ENCODE measurements at regions not wholly inside any gene's neighbourhood (a gene's known extent, or its start where the extent isn't known, plus 50 kb on each side); places are given as distances from the start of the nearest gene placed in this dataset.

- TF ChIP-seq CTCF (IDR thresholded peaks at IDR 0.05 in 2 of 3, conservative IDR thresholded peaks at IDR 0.05 in 1 of 3; ENCODE audit: control insufficient read depth in 2 of 3, extremely low read depth in 1 of 3, insufficient read depth in 1 of 3, low read depth in 3 of 3, low read length in 3 of 3) (no peak), PAX5 (IDR thresholded peaks at IDR 0.05; ENCODE audit: borderline replicate concordance, low read depth, low read length) (no peak), RELA (IDR thresholded peaks at IDR 0.05; ENCODE audit: borderline replicate concordance, partially characterized antibody) (no peak), JUND (IDR thresholded peaks at IDR 0.05; ENCODE audit: low read depth, low read length) (no peak), USF1 (IDR thresholded peaks at IDR 0.05; ENCODE audit: borderline replicate concordance, extremely low read length, insufficient read depth, low read depth, low read length) (no peak), POLR2A (IDR thresholded peaks at IDR 0.05; ENCODE audit: low read depth, low read length) (no peak)
Observed at GRCh38 chr11:127110542-127110941, 110.0 kb upstream of the KIRREL3 start.

Measured in GM12878 (cell line).